ENCODE measurements at regions not wholly inside any gene's neighbourhood (a gene's known extent, or its start where the extent isn't known, plus 50 kb on each side); places are given as distances from the start of the nearest gene placed in this dataset.

DNA sequence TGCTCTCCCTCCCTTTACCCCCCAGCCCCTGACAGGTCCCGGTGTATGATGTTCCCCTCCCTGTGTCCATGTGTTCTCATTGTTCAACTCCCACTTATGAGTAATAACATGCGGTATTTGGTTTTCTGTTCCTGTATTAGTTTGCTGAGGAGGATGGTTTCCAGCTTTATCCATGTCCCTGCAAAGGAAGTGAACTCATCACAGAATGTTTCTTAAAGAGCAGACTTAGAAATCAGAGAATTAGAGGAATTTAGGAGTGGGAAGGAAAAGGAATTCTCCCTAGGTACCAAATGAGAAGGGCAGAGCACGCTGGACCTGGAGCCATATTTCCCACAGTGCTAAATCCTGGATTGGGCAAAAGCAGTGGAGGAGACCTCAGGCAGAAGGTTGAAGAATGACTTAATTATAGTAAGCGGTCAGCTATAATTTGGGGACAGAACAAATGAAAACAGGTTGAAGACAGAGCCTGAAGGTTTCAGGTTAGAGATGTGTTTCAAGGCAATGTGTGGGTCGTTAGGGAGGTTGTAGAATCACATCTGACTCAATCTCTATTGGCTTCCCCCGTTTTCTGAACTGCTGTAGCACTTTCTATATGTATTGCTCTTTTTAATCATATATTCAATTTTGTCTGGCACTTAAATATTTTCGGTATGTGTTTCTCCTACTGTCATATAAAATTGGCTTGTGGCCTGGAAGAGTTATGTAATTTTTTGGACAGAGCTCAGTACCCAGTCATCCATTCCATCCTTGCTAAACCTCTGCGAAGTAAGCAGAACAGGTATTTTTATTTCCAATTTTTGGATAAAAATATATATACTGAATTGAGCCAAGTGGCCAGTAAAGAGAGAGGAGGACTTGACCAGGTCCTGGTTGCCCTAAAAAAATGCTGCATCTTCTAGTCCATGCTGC is 210.5 kb upstream of the KLF6 start:
- H3K4me1 ChIP-seq (ENCODE audit: control insufficient read depth, insufficient read depth, low read length): no peaks in the 10 kb centered on the region
- no peaks in the 10 kb centered on the region for H3K9me3 ChIP-seq (ENCODE audit: control insufficient read depth, low read length)
- H3K9ac ChIP-seq (ENCODE audit: low read length): no peak overlapping the region
- no peaks in the 10 kb centered on the region for H3K36me3 ChIP-seq (ENCODE audit: control insufficient read depth, insufficient read depth, low read length)
- H3K27me3 ChIP-seq (ENCODE audit: control insufficient read depth, insufficient read depth, low read length): no peaks in the 10 kb centered on the region
- no peak overlapping the region for H3K4me3 ChIP-seq (ENCODE audit: low read length)

DNA sequence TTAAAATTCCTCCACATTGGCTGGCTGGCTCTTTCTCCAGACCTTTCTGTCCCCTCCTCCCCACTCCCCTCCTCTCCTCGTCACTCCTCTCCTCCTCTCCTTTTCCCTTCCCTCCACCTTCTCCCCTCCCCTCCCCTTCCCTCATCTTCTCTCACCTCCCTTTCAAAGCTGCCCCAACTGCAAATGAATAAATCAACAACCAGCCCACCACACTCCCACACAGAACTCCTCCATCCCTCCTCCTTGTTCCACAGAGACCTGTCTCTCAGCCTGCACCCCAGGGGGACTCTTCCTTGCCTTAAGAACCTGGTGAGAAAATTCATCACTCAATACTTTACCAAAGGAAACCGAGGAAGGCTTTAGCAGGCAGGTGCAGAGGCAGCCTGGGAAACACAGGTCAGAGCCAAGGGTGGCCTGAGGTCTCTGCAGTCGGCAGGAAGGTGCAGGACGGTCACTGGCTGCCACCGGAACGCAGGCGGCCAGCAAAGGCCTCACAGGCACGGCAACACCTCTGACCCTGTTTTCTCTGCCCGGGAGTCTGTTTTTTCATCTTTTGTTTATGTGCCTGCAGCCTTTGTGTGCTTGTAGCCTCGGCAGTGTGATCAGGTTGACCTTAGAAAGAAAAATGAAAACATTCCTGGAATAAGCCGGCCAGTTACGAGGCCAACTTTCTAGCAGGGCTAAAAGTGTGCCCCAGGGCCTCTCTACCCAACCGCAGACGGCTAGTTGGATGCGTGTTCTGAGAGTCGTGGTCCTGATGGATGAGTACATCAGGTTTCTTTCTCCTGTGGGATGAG is 207.6 kb upstream of the KLF6 start:
- Histone ChIP-seq H3K4me3 (ENCODE audit: low read length) (no peak overlapping the region), H3K27me3 (ENCODE audit: control insufficient read depth, insufficient read depth, low read length) (no peaks in the 10 kb centered on the region), H3K9ac (ENCODE audit: low read length) (no peak overlapping the region), H3K9me3 (ENCODE audit: control insufficient read depth, low read length) (no peaks in the 10 kb centered on the region), H3K36me3 (ENCODE audit: control insufficient read depth, insufficient read depth, low read length) (no peaks in the 10 kb centered on the region), H3K4me1 (ENCODE audit: control insufficient read depth, insufficient read depth, low read length) (no peaks in the 10 kb centered on the region)

DNA sequence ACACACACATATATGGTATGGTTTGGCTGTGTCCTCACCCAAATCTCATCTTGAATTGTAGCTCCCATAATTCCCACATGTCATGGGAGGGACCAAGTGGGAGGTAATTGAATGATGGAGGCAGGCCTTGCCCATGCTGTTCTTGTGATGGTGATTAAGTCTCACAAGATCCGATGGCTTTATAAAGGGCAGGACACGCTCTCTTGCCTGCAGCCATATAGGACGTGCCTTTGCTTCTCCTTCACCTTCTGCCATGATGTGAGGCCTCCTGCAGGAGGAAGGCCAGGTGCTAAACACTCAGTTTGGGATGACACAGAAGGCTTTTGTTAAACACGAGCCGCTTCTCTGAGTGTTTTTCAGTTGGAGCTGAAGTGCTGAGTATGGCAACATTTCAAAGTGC is 205.3 kb upstream of the KLF6 start:
- Histone ChIP-seq H3K9me3 (ENCODE audit: control insufficient read depth, low read length) (no peaks in the 10 kb centered on the region), H3K9ac (ENCODE audit: low read length) (no peak overlapping the region), H3K4me1 (ENCODE audit: control insufficient read depth, insufficient read depth, low read length) (no peaks in the 10 kb centered on the region), H3K36me3 (ENCODE audit: control insufficient read depth, insufficient read depth, low read length) (no peaks in the 10 kb centered on the region), H3K4me3 (ENCODE audit: low read length) (no peak overlapping the region), H3K27me3 (ENCODE audit: control insufficient read depth, insufficient read depth, low read length) (no peaks in the 10 kb centered on the region)

DNA sequence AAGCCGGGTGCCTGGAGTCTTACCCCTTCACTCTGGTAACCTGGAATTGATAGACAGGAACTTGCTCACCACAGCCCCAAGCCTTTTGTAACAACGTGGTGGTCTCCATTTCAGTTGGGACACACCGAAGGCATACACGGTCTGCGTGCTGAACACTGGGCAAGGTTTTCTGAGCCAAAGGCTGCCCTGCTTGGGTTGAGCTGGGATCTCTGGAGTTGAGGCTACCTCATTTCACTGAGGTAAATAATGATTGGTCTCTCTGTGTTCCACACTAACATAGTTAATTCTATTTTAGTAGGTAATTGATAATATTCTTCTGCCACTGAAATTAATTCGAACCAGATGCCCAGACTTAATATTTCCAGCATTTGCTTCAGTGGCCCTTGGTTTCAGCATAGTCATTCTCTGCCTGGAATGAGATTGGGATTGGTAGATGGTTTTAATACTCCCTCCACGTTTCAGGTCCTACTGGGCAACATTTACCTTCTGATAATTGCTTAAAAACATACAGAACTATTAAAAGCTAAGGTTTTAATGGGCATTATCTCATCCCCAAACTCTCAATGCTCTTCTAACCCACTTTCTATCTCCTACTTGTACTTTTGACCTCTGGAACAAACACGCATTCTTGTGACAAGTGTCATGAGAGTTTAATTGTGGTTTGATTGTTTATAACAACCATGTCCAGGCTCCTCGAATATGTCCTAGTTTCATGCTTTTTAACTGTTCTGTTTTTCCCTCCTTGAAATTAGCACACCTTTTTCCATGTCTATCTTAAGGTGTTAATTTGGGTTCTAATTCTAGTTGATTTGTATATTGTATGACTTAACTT is 202.3 kb upstream of the KLF6 start:
- H3K9me3 ChIP-seq (ENCODE audit: control insufficient read depth, low read length): no peaks in the 10 kb centered on the region
- no peak overlapping the region for H3K9ac ChIP-seq (ENCODE audit: low read length)
- no peaks in the 10 kb centered on the region for H3K27me3 ChIP-seq (ENCODE audit: control insufficient read depth, insufficient read depth, low read length)
- H3K4me3 ChIP-seq (ENCODE audit: low read length): no peak overlapping the region
- H3K36me3 ChIP-seq (ENCODE audit: control insufficient read depth, insufficient read depth, low read length): no peaks in the 10 kb centered on the region
- H3K4me1 ChIP-seq (ENCODE audit: control insufficient read depth, insufficient read depth, low read length): no peaks in the 10 kb centered on the region

DNA sequence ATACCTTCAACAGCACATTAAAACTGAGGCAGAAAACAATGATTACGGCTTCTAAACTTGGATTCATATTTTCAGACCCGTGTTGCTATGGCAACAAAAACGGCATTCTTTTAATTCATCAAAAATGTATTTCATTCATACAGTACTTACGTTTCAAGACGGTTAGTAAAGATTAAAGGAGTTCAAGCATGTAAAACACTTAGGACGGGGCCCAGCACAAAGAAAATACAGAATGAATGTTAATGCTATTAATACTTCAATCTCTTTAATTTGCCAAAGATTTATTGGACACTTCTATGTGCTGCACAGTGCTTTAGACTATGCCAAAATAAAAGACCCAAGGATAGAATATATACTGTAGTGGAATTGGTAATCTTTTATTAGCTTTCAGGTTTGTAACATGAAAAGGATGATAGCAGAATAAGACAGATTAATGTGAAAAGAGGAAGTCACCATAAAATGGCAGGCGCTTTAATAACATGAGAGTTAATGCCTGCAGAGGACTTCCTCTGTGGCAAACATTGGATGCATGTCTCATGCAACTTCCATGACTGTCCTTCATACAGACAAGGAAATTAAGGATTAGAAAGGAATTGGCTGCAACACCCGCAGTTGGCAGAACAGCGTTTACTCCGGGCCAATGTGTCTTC is 201.6 kb upstream of the KLF6 start:
- H3K4me3 ChIP-seq (ENCODE audit: low read length): no peak overlapping the region

DNA sequence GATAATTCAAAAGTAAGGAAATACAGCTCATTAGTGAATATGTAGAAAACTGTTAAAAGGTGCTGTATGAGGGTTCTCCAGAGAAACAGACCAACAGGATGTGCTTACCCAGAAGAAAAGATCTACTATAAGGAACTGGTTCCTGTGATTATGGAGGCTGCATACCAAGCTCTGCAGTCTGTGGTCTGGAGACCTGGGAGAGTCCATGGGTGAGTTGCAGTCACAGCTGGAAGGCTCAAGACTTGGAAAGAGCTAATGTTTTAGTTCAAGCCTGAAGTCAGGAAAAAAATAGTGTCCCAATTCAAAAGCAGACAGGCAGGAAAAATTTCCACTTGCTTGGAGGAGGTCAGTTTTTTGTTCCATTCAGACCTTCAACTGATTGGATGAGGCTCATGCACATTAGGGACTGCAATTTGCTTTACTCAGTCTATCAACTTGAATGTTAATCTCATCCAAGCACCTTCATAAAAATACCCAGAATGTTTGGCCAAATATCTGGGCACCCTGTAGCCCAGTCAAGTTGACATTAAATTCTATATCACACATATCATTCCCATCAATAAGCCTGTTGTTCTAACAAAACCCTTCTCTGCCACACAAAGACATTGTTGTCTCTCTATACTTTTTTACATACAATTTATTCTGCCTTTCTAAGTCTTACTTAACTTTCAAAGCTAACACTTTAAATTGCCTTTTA is 197.9 kb upstream of the KLF6 start:
- no peaks in the 10 kb centered on the region for H3K4me1 ChIP-seq (ENCODE audit: control insufficient read depth, insufficient read depth, low read length)
- no peak overlapping the region for H3K4me3 ChIP-seq (ENCODE audit: low read length)
- H3K36me3 ChIP-seq (ENCODE audit: control insufficient read depth, insufficient read depth, low read length): no peaks in the 10 kb centered on the region
- H3K9ac ChIP-seq (ENCODE audit: low read length): no peak overlapping the region
- H3K27me3 ChIP-seq (ENCODE audit: control insufficient read depth, insufficient read depth, low read length): no peaks in the 10 kb centered on the region
- H3K9me3 ChIP-seq (ENCODE audit: control insufficient read depth, low read length): no peaks in the 10 kb centered on the region

More for the DNA sequence above, 201.6 kb upstream of the KLF6 start:
- Histone ChIP-seq H3K9me3 (ENCODE audit: control insufficient read depth, low read length) (no peaks in the 10 kb centered on the region), H3K4me1 (ENCODE audit: control insufficient read depth, insufficient read depth, low read length) (no peaks in the 10 kb centered on the region), H3K9ac (ENCODE audit: low read length) (no peak overlapping the region), H3K36me3 (ENCODE audit: control insufficient read depth, insufficient read depth, low read length) (no peaks in the 10 kb centered on the region), H3K27me3 (ENCODE audit: control insufficient read depth, insufficient read depth, low read length) (no peaks in the 10 kb centered on the region)

DNA sequence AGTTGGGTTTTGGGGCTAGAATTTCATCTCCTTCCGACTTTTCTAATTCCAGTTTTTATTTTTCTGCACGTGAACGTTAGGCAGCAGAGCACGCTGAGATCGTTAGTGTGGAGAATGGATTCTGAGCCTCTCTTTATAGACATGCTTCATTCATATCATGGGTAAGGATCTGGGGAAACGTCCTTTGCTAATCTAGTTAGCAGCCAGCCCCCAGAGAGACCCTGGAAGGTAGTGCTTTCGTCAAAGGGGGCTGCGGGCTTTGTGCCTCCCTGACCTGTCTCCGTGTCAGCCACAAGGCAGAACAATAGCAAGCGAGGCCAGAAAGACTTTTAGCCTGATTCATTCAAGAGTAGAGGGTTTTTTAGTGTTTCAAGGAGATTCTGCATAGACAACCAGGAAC is 196.3 kb upstream of the KLF6 start:
- Histone ChIP-seq H3K36me3 (ENCODE audit: control insufficient read depth, insufficient read depth, low read length) (no peaks in the 10 kb centered on the region), H3K9me3 (ENCODE audit: control insufficient read depth, low read length) (no peaks in the 10 kb centered on the region), H3K27me3 (ENCODE audit: control insufficient read depth, insufficient read depth, low read length) (no peaks in the 10 kb centered on the region), H3K4me3 (ENCODE audit: low read length) (no peak overlapping the region), H3K4me1 (ENCODE audit: control insufficient read depth, insufficient read depth, low read length) (no peaks in the 10 kb centered on the region), H3K9ac (ENCODE audit: low read length) (no peak overlapping the region)

DNA sequence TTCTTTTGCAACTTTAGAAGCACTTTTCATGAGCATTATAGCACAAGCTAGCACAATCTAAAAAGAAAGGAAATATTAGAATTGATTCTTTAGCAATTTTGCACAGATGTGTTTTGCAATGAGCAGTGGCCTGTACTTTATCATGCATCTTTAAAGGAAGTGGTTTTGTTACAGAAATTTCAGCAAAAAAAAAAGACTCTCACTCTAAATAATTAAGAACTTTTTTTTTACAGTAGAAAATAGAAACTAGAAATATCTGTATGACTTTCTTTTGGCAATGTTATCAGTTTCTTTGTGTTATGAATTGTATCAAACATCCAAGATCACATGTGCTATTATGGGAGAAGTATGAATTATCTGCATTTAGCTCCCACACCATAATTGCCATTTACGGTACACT is 195.7 kb upstream of the KLF6 start:
- no peaks in the 10 kb centered on the region for H3K27me3 ChIP-seq (ENCODE audit: control insufficient read depth, insufficient read depth, low read length)
- H3K36me3 ChIP-seq (ENCODE audit: control insufficient read depth, insufficient read depth, low read length): no peaks in the 10 kb centered on the region
- H3K4me3 ChIP-seq (ENCODE audit: low read length): no peak overlapping the region
- no peaks in the 10 kb centered on the region for H3K9me3 ChIP-seq (ENCODE audit: control insufficient read depth, low read length)
- no peaks in the 10 kb centered on the region for H3K4me1 ChIP-seq (ENCODE audit: control insufficient read depth, insufficient read depth, low read length)
- no peak overlapping the region for H3K9ac ChIP-seq (ENCODE audit: low read length)

DNA sequence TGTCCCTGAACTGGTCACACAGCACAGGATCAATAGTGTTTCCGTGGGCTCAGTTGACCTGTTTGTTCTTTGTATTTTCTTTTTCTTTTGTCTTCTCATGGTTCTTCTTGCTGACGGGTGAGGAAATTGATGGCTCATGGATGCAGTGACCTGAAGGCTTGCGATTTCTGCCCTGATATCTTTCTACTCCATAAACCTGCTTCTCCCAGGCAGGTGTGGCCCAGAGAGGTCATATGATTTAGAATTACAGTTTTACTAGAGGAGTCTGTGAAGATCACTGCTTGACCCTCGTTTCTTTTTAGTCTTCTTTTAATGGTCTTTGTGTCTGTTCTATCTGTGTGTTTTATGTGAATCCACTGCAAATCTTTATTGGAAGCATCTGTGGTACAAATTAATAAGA is 195.1 kb upstream of the KLF6 start:
- Histone ChIP-seq H3K27me3 (ENCODE audit: control insufficient read depth, insufficient read depth, low read length) (no peaks in the 10 kb centered on the region), H3K9ac (ENCODE audit: low read length) (no peak overlapping the region), H3K36me3 (ENCODE audit: control insufficient read depth, insufficient read depth, low read length) (no peaks in the 10 kb centered on the region), H3K4me3 (ENCODE audit: low read length) (no peak overlapping the region), H3K9me3 (ENCODE audit: control insufficient read depth, low read length) (no peaks in the 10 kb centered on the region), H3K4me1 (ENCODE audit: control insufficient read depth, insufficient read depth, low read length) (no peaks in the 10 kb centered on the region)

DNA sequence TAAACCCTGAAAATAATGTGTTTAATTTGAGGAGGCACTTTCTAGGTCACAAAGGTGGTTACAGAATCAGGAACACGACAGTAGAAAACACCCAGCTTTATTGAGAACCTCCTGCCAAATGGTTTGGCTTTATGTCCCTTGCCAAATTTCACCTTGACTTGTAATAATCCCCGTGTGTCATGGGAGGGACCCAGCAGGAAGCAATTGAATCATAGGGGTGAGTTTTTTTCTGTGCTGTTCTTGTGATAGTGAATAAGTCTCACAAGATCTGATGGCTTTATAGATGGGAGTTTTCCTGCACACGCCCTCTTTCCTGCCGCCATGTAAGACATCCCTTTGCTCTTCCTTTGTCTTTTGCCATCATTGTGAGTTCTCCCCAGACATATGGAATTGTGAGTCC is 193.8 kb upstream of the KLF6 start:
- H3K36me3 ChIP-seq (ENCODE audit: control insufficient read depth, insufficient read depth, low read length): no peaks in the 10 kb centered on the region
- H3K4me1 ChIP-seq (ENCODE audit: control insufficient read depth, insufficient read depth, low read length): no peaks in the 10 kb centered on the region
- no peaks in the 10 kb centered on the region for H3K27me3 ChIP-seq (ENCODE audit: control insufficient read depth, insufficient read depth, low read length)

DNA sequence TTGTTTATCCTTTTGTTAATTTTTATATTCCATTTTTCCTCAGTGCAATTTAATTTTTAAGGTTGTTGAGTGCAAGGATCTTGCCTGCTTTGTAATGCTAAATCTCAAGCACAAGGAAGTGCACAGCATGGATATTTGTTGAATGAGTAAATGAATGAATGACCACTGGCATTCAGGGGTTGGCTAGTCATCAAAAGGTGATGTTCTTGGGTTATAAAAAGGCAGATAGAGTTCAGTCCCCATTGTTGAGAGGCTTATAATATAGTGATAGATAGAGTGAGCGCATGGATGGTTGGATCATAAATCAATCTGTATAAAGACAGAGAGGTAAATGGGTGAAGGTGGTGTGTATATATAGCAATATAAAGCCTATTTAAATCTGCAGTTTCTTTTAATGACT is 193.2 kb upstream of the KLF6 start:
- Histone ChIP-seq H3K36me3 (ENCODE audit: control insufficient read depth, insufficient read depth, low read length) (no peaks in the 10 kb centered on the region), H3K9ac (ENCODE audit: low read length) (no peak overlapping the region), H3K4me3 (ENCODE audit: low read length) (no peak overlapping the region), H3K27me3 (ENCODE audit: control insufficient read depth, insufficient read depth, low read length) (no peaks in the 10 kb centered on the region), H3K4me1 (ENCODE audit: control insufficient read depth, insufficient read depth, low read length) (no peaks in the 10 kb centered on the region), H3K9me3 (ENCODE audit: control insufficient read depth, low read length) (no peaks in the 10 kb centered on the region)

More for the DNA sequence above, 193.8 kb upstream of the KLF6 start:
- Histone ChIP-seq H3K9ac (ENCODE audit: low read length) (no peak overlapping the region), H3K4me3 (ENCODE audit: low read length) (no peak overlapping the region), H3K9me3 (ENCODE audit: control insufficient read depth, low read length) (no peaks in the 10 kb centered on the region)
